ENCODE measurements at regions not wholly inside any gene's neighbourhood (a gene's known extent, or its start where the extent isn't known, plus 50 kb on each side); places are given as distances from the start of the nearest gene placed in this dataset.

GRCh38 chr10:36722777-36723176, 402.6 kb upstream of the ANKRD30A start:
- Histone ChIP-seq H3K4me1 (ENCODE audit: insufficient read depth, low read length, poor library complexity, severe bottlenecking) (no peaks in the 10 kb centered on the region), H3K4me3 (ENCODE audit: low read length, poor library complexity, severe bottlenecking) (no peak overlapping the region), H3K36me3 (ENCODE audit: insufficient read depth, low read length) (no peaks in the 10 kb centered on the region), H3K9me3 (ENCODE audit: insufficient read depth, low read depth, low read length) (no peaks in the 10 kb centered on the region), H4K20me1 (ENCODE audit: insufficient read depth, low read length, poor library complexity, severe bottlenecking) (no peaks in the 10 kb centered on the region), H3K9me2 (replicated peaks; ENCODE audit: low read depth, low read length) (no peaks in the 10 kb centered on the region), H3K27me3 (ENCODE audit: insufficient read depth, low read length, poor library complexity, severe bottlenecking) (no peaks in the 10 kb centered on the region), H3K9ac (ENCODE audit: low read depth, low read length, poor library complexity, severe bottlenecking) (no peak overlapping the region), H2AFZ (ENCODE audit: low read length) (no peak overlapping the region), H3F3A (ENCODE audit: low read depth) (no peaks in the 10 kb centered on the region), H3K79me2 (ENCODE audit: insufficient read depth, low read length) (no peaks in the 10 kb centered on the region), H3K4me2 (ENCODE audit: low read depth, low read length, poor library complexity, severe bottlenecking) (no peak overlapping the region)
- TF ChIP-seq EZH2phosphoT487 (IDR thresholded peaks at IDR 0.05; ENCODE audit: borderline replicate concordance), result no peak
- TF ChIP-seq CTCF (conservative IDR thresholded peaks at IDR 0.05; ENCODE audit: low read length), result no peak

GRCh38 chr10:36721871-36722270, 403.5 kb upstream of the ANKRD30A start:
- H3K36me3 ChIP-seq (ENCODE audit: insufficient read depth, low read length), result no peaks in the 10 kb centered on the region
- H3K27me3 ChIP-seq (ENCODE audit: insufficient read depth, low read length, poor library complexity, severe bottlenecking), result no peaks in the 10 kb centered on the region
- no peak overlapping the region for H2AFZ ChIP-seq (ENCODE audit: low read length)
- no peak overlapping the region for H3K9ac ChIP-seq (ENCODE audit: low read depth, low read length, poor library complexity, severe bottlenecking)
- H3K4me3 ChIP-seq (ENCODE audit: low read length, poor library complexity, severe bottlenecking), result no peak overlapping the region
- no peaks in the 10 kb centered on the region for H3K79me2 ChIP-seq (ENCODE audit: insufficient read depth, low read length)
- no peaks in the 10 kb centered on the region for H3F3A ChIP-seq (ENCODE audit: low read depth)
- no peak overlapping the region for H3K4me2 ChIP-seq (ENCODE audit: low read depth, low read length, poor library complexity, severe bottlenecking)
- H4K20me1 ChIP-seq (ENCODE audit: insufficient read depth, low read length, poor library complexity, severe bottlenecking), result no peaks in the 10 kb centered on the region
- no peaks in the 10 kb centered on the region for H3K9me3 ChIP-seq (ENCODE audit: insufficient read depth, low read depth, low read length)
- no peaks in the 10 kb centered on the region for H3K4me1 ChIP-seq (ENCODE audit: insufficient read depth, low read length, poor library complexity, severe bottlenecking)
- TF ChIP-seq EZH2phosphoT487 (IDR thresholded peaks at IDR 0.05; ENCODE audit: borderline replicate concordance) (no peak), CTCF (conservative IDR thresholded peaks at IDR 0.05; ENCODE audit: low read length) (no peak)
- H3K9me2 ChIP-seq (replicated peaks; ENCODE audit: low read depth, low read length), result no peaks in the 10 kb centered on the region

- no peak overlapping the region for H3K4me3 ChIP-seq (ENCODE audit: low read length, poor library complexity, severe bottlenecking)
- no peak overlapping the region for H2AFZ ChIP-seq (ENCODE audit: low read length)
- no peaks in the 10 kb centered on the region for H3K9me2 ChIP-seq (replicated peaks; ENCODE audit: low read depth, low read length)
- no peaks in the 10 kb centered on the region for H3K36me3 ChIP-seq (ENCODE audit: insufficient read depth, low read length)
- no peaks in the 10 kb centered on the region for H3F3A ChIP-seq (ENCODE audit: low read depth)
- H3K27me3 ChIP-seq (ENCODE audit: insufficient read depth, low read length, poor library complexity, severe bottlenecking), result no peaks in the 10 kb centered on the region
- no peak overlapping the region for H3K4me2 ChIP-seq (ENCODE audit: low read depth, low read length, poor library complexity, severe bottlenecking)
- H3K9ac ChIP-seq (ENCODE audit: low read depth, low read length, poor library complexity, severe bottlenecking), result no peak overlapping the region
- H4K20me1 ChIP-seq (ENCODE audit: insufficient read depth, low read length, poor library complexity, severe bottlenecking), result no peaks in the 10 kb centered on the region
- H3K9me3 ChIP-seq (ENCODE audit: insufficient read depth, low read depth, low read length), result no peaks in the 10 kb centered on the region
- H3K4me1 ChIP-seq (ENCODE audit: insufficient read depth, low read length, poor library complexity, severe bottlenecking), result no peaks in the 10 kb centered on the region
- no peak for TF ChIP-seq CTCF (conservative IDR thresholded peaks at IDR 0.05; ENCODE audit: low read length)
- no peak for TF ChIP-seq EZH2phosphoT487 (IDR thresholded peaks at IDR 0.05; ENCODE audit: borderline replicate concordance)
- H3K79me2 ChIP-seq (ENCODE audit: insufficient read depth, low read length), result no peaks in the 10 kb centered on the region
Measured at GRCh38 chr10:36720895-36721294, 404.5 kb upstream of the ANKRD30A start.

Measured in Loucy (cell line).